ENCODE measurements at regions not wholly inside any gene's neighbourhood (a gene's known extent, or its start where the extent isn't known, plus 50 kb on each side); places are given as distances from the start of the nearest gene placed in this dataset.

DNA sequence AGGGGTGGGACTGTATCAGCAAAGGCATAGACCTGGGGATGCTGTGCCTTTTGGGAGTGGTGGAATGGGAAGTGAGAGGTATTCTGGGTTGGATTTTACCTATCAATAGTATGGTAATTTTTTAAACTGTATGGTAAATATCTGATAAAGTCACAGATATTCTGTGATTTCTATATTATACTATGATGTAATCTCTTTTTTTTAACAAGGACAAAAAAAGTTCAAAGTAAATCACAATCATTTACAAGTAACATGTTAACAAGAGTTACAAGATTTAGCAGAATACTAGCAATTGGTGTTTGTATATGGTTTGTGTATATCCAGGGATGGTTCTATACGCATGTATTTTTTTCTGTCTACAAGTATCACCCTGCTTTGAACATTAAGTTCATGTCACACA is 56.0 kb downstream of the BMAL2 start:
- H3K4me3 Mint-ChIP-seq = no peak overlapping the region
- H3F3A ChIP-seq (replicated peaks; ENCODE audit: low read depth) = no peaks in the 10 kb centered on the region
- H3K36me3 Mint-ChIP-seq (ENCODE audit: low read depth) = peaks cover 13% of the 10 kb centered on the region; the same call in 2 of the 3 replicates
- TF ChIP-seq JUNB (IDR thresholded peaks at IDR 0.05; ENCODE audit: unreplicated experiment) (no peak), EZH2 (IDR thresholded peaks at IDR 0.05; ENCODE audit: low read depth, unreplicated experiment) (no peak), EZH2phosphoT487 (IDR thresholded peaks at IDR 0.05; ENCODE audit: unreplicated experiment) (no peak), ZNF331 (CRISPR knock-in tag; IDR thresholded peaks at IDR 0.05; ENCODE audit: low read depth) (no peak), NANOG (IDR thresholded peaks at IDR 0.05; ENCODE audit: borderline replicate concordance) (no peak), ZNF114 (CRISPR knock-in tag; IDR thresholded peaks at IDR 0.05) (no peak), CREB1 (CRISPR knock-in tag; IDR thresholded peaks at IDR 0.05; ENCODE audit: low read depth) (no peak), STAT1 (IDR thresholded peaks at IDR 0.05; ENCODE audit: unreplicated experiment) (no peak), POLR2AphosphoS5 (IDR thresholded peaks at IDR 0.05; ENCODE audit: low read depth) (no peak)
- TF ChIP-seq, protein P1, sequence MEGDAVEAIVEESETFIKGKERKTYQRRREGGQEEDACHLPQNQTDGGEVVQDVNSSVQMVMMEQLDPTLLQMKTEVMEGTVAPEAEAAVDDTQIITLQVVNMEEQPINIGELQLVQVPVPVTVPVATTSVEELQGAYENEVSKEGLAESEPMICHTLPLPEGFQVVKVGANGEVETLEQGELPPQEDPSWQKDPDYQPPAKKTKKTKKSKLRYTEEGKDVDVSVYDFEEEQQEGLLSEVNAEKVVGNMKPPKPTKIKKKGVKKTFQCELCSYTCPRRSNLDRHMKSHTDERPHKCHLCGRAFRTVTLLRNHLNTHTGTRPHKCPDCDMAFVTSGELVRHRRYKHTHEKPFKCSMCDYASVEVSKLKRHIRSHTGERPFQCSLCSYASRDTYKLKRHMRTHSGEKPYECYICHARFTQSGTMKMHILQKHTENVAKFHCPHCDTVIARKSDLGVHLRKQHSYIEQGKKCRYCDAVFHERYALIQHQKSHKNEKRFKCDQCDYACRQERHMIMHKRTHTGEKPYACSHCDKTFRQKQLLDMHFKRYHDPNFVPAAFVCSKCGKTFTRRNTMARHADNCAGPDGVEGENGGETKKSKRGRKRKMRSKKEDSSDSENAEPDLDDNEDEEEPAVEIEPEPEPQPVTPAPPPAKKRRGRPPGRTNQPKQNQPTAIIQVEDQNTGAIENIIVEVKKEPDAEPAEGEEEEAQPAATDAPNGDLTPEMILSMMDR (conservative IDR thresholded peaks at IDR 0.05; ENCODE audit: low read depth in 2 of 2) = no peak
- TF ChIP-seq, protein P2, sequence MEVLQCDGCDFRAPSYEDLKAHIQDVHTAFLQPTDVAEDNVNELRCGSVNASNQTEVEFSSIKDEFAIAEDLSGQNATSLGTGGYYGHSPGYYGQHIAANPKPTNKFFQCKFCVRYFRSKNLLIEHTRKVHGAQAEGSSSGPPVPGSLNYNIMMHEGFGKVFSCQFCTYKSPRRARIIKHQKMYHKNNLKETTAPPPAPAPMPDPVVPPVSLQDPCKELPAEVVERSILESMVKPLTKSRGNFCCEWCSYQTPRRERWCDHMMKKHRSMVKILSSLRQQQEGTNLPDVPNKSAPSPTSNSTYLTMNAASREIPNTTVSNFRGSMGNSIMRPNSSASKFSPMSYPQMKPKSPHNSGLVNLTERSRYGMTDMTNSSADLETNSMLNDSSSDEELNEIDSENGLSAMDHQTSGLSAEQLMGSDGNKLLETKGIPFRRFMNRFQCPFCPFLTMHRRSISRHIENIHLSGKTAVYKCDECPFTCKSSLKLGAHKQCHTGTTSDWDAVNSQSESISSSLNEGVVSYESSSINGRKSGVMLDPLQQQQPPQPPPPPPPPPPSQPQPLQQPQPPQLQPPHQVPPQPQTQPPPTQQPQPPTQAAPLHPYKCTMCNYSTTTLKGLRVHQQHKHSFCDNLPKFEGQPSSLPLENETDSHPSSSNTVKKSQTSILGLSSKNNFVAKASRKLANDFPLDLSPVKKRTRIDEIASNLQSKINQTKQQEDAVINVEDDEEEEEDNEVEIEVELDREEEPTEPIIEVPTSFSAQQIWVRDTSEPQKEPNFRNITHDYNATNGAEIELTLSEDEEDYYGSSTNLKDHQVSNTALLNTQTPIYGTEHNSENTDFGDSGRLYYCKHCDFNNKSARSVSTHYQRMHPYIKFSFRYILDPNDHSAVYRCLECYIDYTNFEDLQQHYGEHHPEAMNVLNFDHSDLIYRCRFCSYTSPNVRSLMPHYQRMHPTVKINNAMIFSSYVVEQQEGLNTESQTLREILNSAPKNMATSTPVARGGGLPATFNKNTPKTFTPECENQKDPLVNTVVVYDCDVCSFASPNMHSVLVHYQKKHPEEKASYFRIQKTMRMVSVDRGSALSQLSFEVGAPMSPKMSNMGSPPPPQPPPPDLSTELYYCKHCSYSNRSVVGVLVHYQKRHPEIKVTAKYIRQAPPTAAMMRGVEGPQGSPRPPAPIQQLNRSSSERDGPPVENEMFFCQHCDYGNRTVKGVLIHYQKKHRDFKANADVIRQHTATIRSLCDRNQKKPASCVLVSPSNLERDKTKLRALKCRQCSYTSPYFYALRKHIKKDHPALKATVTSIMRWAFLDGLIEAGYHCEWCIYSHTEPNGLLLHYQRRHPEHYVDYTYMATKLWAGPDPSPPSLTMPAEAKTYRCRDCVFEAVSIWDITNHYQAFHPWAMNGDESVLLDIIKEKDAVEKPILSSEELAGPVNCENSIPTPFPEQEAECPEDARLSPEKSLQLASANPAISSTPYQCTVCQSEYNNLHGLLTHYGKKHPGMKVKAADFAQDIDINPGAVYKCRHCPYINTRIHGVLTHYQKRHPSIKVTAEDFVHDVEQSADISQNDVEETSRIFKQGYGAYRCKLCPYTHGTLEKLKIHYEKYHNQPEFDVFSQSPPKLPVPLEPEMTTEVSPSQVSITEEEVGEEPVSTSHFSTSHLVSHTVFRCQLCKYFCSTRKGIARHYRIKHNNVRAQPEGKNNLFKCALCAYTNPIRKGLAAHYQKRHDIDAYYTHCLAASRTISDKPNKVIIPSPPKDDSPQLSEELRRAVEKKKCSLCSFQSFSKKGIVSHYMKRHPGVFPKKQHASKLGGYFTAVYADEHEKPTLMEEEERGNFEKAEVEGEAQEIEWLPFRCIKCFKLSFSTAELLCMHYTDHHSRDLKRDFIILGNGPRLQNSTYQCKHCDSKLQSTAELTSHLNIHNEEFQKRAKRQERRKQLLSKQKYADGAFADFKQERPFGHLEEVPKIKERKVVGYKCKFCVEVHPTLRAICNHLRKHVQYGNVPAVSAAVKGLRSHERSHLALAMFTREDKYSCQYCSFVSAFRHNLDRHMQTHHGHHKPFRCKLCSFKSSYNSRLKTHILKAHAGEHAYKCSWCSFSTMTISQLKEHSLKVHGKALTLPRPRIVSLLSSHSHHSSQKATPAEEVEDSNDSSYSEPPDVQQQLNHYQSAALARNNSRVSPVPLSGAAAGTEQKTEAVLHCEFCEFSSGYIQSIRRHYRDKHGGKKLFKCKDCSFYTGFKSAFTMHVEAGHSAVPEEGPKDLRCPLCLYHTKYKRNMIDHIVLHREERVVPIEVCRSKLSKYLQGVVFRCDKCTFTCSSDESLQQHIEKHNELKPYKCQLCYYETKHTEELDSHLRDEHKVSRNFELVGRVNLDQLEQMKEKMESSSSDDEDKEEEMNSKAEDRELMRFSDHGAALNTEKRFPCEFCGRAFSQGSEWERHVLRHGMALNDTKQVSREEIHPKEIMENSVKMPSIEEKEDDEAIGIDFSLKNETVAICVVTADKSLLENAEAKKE (CRISPR knock-in tag; IDR thresholded peaks at IDR 0.05) = no peak
- TF ChIP-seq, protein P3, sequence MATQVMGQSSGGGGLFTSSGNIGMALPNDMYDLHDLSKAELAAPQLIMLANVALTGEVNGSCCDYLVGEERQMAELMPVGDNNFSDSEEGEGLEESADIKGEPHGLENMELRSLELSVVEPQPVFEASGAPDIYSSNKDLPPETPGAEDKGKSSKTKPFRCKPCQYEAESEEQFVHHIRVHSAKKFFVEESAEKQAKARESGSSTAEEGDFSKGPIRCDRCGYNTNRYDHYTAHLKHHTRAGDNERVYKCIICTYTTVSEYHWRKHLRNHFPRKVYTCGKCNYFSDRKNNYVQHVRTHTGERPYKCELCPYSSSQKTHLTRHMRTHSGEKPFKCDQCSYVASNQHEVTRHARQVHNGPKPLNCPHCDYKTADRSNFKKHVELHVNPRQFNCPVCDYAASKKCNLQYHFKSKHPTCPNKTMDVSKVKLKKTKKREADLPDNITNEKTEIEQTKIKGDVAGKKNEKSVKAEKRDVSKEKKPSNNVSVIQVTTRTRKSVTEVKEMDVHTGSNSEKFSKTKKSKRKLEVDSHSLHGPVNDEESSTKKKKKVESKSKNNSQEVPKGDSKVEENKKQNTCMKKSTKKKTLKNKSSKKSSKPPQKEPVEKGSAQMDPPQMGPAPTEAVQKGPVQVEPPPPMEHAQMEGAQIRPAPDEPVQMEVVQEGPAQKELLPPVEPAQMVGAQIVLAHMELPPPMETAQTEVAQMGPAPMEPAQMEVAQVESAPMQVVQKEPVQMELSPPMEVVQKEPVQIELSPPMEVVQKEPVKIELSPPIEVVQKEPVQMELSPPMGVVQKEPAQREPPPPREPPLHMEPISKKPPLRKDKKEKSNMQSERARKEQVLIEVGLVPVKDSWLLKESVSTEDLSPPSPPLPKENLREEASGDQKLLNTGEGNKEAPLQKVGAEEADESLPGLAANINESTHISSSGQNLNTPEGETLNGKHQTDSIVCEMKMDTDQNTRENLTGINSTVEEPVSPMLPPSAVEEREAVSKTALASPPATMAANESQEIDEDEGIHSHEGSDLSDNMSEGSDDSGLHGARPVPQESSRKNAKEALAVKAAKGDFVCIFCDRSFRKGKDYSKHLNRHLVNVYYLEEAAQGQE (IDR thresholded peaks at IDR 0.05; ENCODE audit: unreplicated experiment) = no peak
- TF ChIP-seq, protein P4, sequence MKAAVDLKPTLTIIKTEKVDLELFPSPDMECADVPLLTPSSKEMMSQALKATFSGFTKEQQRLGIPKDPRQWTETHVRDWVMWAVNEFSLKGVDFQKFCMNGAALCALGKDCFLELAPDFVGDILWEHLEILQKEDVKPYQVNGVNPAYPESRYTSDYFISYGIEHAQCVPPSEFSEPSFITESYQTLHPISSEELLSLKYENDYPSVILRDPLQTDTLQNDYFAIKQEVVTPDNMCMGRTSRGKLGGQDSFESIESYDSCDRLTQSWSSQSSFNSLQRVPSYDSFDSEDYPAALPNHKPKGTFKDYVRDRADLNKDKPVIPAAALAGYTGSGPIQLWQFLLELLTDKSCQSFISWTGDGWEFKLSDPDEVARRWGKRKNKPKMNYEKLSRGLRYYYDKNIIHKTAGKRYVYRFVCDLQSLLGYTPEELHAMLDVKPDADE (IDR thresholded peaks at IDR 0.05) = no peak
- no peaks in the 10 kb centered on the region for H3K4me1 ChIP-seq (ENCODE audit: insufficient read depth)
- no peaks in the 10 kb centered on the region for H3K4me1 Mint-ChIP-seq
- H3K9me2 ChIP-seq (ENCODE audit: insufficient read depth) = no peaks in the 10 kb centered on the region
- 0 out of 2 replicates have a peak, but pooled peaks cover 3% of the 10 kb centered on the region for H3K36me3 ChIP-seq (ENCODE audit: insufficient read depth)
- no peak overlapping the region for H3K27ac Mint-ChIP-seq
- H3K27me3 ChIP-seq (ENCODE audit: insufficient read depth) = no peaks in the 10 kb centered on the region
- ATAC-seq = no peak
- H2AFZ ChIP-seq = no peak overlapping the region
- no peaks in the 10 kb centered on the region; the same call in 1 of the 2 replicates for H4K20me1 ChIP-seq (replicated peaks; ENCODE audit: insufficient read depth)
- no peaks in the 10 kb centered on the region for H3K27me3 Mint-ChIP-seq (ENCODE audit: insufficient read depth, low read depth, poor library complexity)
- no peaks in the 10 kb centered on the region for H3K79me2 ChIP-seq (replicated peaks; ENCODE audit: insufficient read depth)
- no peaks in the 10 kb centered on the region for H3K9me3 Mint-ChIP-seq
- DNase-seq (ENCODE audit: low spot score) = no peak
- no peak overlapping the region for H3K27ac ChIP-seq (ENCODE audit: low read depth)
- no peak overlapping the region for H3K4me2 ChIP-seq
- H3K4me3 ChIP-seq = no peak overlapping the region

Data from GM23338 (cell line).